SIG-M5 (cell line): ENCODE measurements at regions not wholly inside any gene's neighbourhood (a gene's known extent, or its start where the extent isn't known, plus 50 kb on each side); places are given as distances from the start of the nearest gene placed in this dataset.

ENCODE experiments used
- DNase-seq: peaks from one replicate; lab custom pipeline; 2025; lab: John Stamatoyannopoulos, UW

GRCh38 chr2:20523799-20524187 is 76.9 kb downstream of the RHOB start:
- no peak for DNase-seq

- DNase-seq, result no peak
Measured at GRCh38 chr2:20524412-20525040, 77.7 kb downstream of the RHOB start.

- no peak for DNase-seq
Measured at GRCh38 chr2:20525041-20526035, 78.5 kb downstream of the RHOB start.

GRCh38 chr2:20526160-20526559 is 79.3 kb downstream of the RHOB start:
- DNase-seq, result no peak

- DNase-seq, result no peak
Measured at GRCh38 chr2:20526708-20527107, 79.8 kb downstream of the RHOB start.

GRCh38 chr2:20528713-20529112 is 81.8 kb downstream of the RHOB start:
- no peak for DNase-seq

GRCh38 chr2:20530520-20530919 is 83.6 kb downstream of the RHOB start:
- DNase-seq, result no peak

GRCh38 chr2:20531633-20532262 is 84.9 kb downstream of the RHOB start:
- DNase-seq, result no peak

- DNase-seq, result no peak
Measured at GRCh38 chr2:20532634-20533437, 86.0 kb downstream of the RHOB start.

- no peak for DNase-seq
Measured at GRCh38 chr2:20533993-20534622, 87.2 kb downstream of the RHOB start.

GRCh38 chr2:20534913-20535801 is 88.3 kb downstream of the RHOB start:
- no peak for DNase-seq

GRCh38 chr2:20536619-20537422 is 89.9 kb downstream of the RHOB start:
- DNase-seq, result no peak

GRCh38 chr2:20537423-20538307 is 90.8 kb downstream of the RHOB start:
- no peak for DNase-seq

- DNase-seq, result no peak
Measured at GRCh38 chr2:20538308-20539132, 91.6 kb downstream of the RHOB start.

GRCh38 chr2:20539133-20539719 is 92.4 kb downstream of the RHOB start:
- DNase-seq, result no peak

GRCh38 chr2:20539776-20540586 is 93.1 kb downstream of the RHOB start:
- DNase-seq, result no peak
